Naive thymus-derived CD4-positive, alpha-beta T cell (primary cell): ENCODE measurements at regions not wholly inside any gene's neighbourhood (a gene's known extent, or its start where the extent isn't known, plus 50 kb on each side); places are given as distances from the start of the nearest gene placed in this dataset.

ENCODE experiments used
- ATAC-seq: fragments of 150-1000 bp; cut with Tn5 transposase; 2 replicates; pipeline ENCODE4 v1.10.0; 2021; ENCODE audit warnings: mild to moderate bottlenecking, moderate library complexity
- CTCF ChIA-PET: fragments of 350-600 bp; sonication (Branson Sonifier 250); formaldehyde crosslinking; loops from one replicate; lab custom pipeline; 2021; ENCODE audit warnings: antibody characterized with exemption; lab: Charles Lee
- POLR2A ChIA-PET: fragments of 350-600 bp; sonication (Branson Sonifier 250); formaldehyde crosslinking; loops from one replicate; lab custom pipeline; 2021; ENCODE audit warnings: antibody characterized with exemption, inconsistent platforms; lab: Charles Lee
- DNase-seq, 9 donors: peaks; one replicate each; pipeline versions ENCODE4 v3.0.0 to v3.0.0-alpha.2; 2020 to 2022; ENCODE audit warnings: mixed read lengths in 1 of 9
- H3K27ac ChIP-seq: one replicate; pipeline ENCODE4 v1.7.0; 2013; ENCODE audit warnings: mild to moderate bottlenecking, low read depth, low read length, moderate library complexity
- H3K27me3 ChIP-seq, 2 donors: one replicate each; pipeline ENCODE4 v1.7.0; 2013; ENCODE audit warnings: low read length in 2 of 2, mild to moderate bottlenecking in 2 of 2, moderate library complexity in 2 of 2; ENCODE audit not compliant: control insufficient read depth in 2 of 2, insufficient read depth in 2 of 2
- H3K36me3 ChIP-seq, 3 experiments: 1 replicate in 2 of 3; 2 replicates in 1 of 3; pipeline ENCODE4 v1.7.0; 2013; ENCODE audit warnings: low read length in 3 of 3, mild to moderate bottlenecking in 3 of 3, moderate library complexity in 1 of 3; ENCODE audit not compliant: insufficient read depth in 3 of 3, control insufficient read depth in 2 of 3
- H3K4me1 ChIP-seq, 2 donors: one replicate each; pipeline ENCODE4 v1.7.0; 2013; ENCODE audit warnings: low read length in 2 of 2, mild to moderate bottlenecking in 2 of 2, moderate library complexity in 1 of 2; ENCODE audit not compliant: control insufficient read depth in 2 of 2, insufficient read depth in 2 of 2
- H3K4me3 ChIP-seq: 2 replicates; pipeline ENCODE4 v1.7.0; 2013; ENCODE audit warnings: mild to moderate bottlenecking, low read length
- H3K9me3 ChIP-seq, 3 experiments: 1 replicate in 2 of 3; 2 replicates in 1 of 3; pipeline ENCODE4 v1.7.0; 2013; ENCODE audit warnings: low read length in 3 of 3; ENCODE audit not compliant: control insufficient read depth in 2 of 3
- H3K27ac Mint-ChIP-seq, 9 donors: one replicate each; pipeline ENCODE4 v1.8.0; 2020 to 2022; ENCODE audit warnings: mixed read lengths in 9 of 9, mild to moderate bottlenecking in 8 of 9, moderate library complexity in 5 of 9, inconsistent platforms in 2 of 9
- H3K27me3 Mint-ChIP-seq, 5 donors: one replicate each; pipeline ENCODE4 v1.8.0; 2021 to 2022; ENCODE audit warnings: mixed read lengths in 5 of 5, mild to moderate bottlenecking in 1 of 5
- H3K36me3 Mint-ChIP-seq, 5 donors: one replicate each; pipeline ENCODE4 v1.8.0; 2020 to 2022; ENCODE audit warnings: mixed read lengths in 5 of 5, mild to moderate bottlenecking in 3 of 5, inconsistent platforms in 1 of 5
- H3K4me1 Mint-ChIP-seq, 7 donors: one replicate each; pipeline ENCODE4 v1.8.0; 2020 to 2022; ENCODE audit warnings: mixed read lengths in 7 of 7, mild to moderate bottlenecking in 3 of 7, inconsistent platforms in 1 of 7
- H3K4me3 Mint-ChIP-seq, 10 donors: one replicate each; pipeline ENCODE4 v1.8.0; 2020 to 2022; ENCODE audit warnings: mild to moderate bottlenecking in 10 of 10, mixed read lengths in 10 of 10, moderate library complexity in 6 of 10, inconsistent platforms in 2 of 10
- H3K9me3 Mint-ChIP-seq, 11 donors: one replicate each; pipeline ENCODE4 v1.8.0; 2020 to 2022; ENCODE audit warnings: mixed read lengths in 11 of 11, mild to moderate bottlenecking in 4 of 11, inconsistent platforms in 1 of 11, moderate library complexity in 1 of 11
- intact Hi-C, 2 donors: fragments of 100-400 bp; cut with micrococcal nuclease; formaldehyde crosslinking; loops; one replicate each; pipeline ENCODE4 v1.15.1; 2023

GRCh38 chr3:28836199-28836598, 444.7 kb upstream of the RBMS3 start:
- ATAC-seq (no peak), DNase-seq (no peak)
- intact Hi-C loops = no loop called here
- H3K36me3 Mint-ChIP-seq = no peaks in the 10 kb centered on the region
- H3K4me3 ChIP-seq = no peak overlapping the region
- H3K4me1 ChIP-seq = no peaks in the 10 kb centered on the region
- peaks cover 0 to 8% (median 0%) of the 10 kb centered on the region in 11 donors for H3K9me3 Mint-ChIP-seq
- no peaks in the 10 kb centered on the region for H3K27me3 ChIP-seq
- H3K4me1 Mint-ChIP-seq = peaks cover 0 to 10% (median 0%) of the 10 kb centered on the region in 7 donors
- ChIA-PET CTCF (no interaction called here), POLR2A (no interaction called here)
- H3K27ac Mint-ChIP-seq = no peak overlapping the region
- H3K27me3 Mint-ChIP-seq = peaks cover 0 to 11% (median 0%) of the 10 kb centered on the region in 5 donors
- H3K36me3 ChIP-seq = no peaks in the 10 kb centered on the region
- no peaks in the 10 kb centered on the region for H3K9me3 ChIP-seq
- H3K4me3 Mint-ChIP-seq = no peak overlapping the region
- H3K27ac ChIP-seq = no peak overlapping the region

GRCh38 chr3:28840976-28841376, 439.9 kb upstream of the RBMS3 start:
- H3K27ac Mint-ChIP-seq = no peak overlapping the region
- DNase-seq (peak in 1 of 9 donors; percentile 22), ATAC-seq (no peak)
- H3K4me3 Mint-ChIP-seq = no peak overlapping the region
- intact Hi-C loops = no loop called here
- H3K36me3 Mint-ChIP-seq = no peaks in the 10 kb centered on the region
- peaks cover 0 to 6% (median 0%) of the 10 kb centered on the region in 5 donors for H3K27me3 Mint-ChIP-seq
- Histone ChIP-seq H3K4me3 (no peak overlapping the region), H3K9me3 (no peaks in the 10 kb centered on the region), H3K4me1 (no peaks in the 10 kb centered on the region), H3K27me3 (no peaks in the 10 kb centered on the region), H3K36me3 (no peaks in the 10 kb centered on the region), H3K27ac (no peak overlapping the region)
- H3K4me1 Mint-ChIP-seq = peaks cover 0 to 17% (median 0%) of the 10 kb centered on the region in 7 donors
- ChIA-PET POLR2A (no interaction called here), CTCF (no interaction called here)
- H3K9me3 Mint-ChIP-seq = peaks cover 0 to 4% (median 0%) of the 10 kb centered on the region in 11 donors

DNA sequence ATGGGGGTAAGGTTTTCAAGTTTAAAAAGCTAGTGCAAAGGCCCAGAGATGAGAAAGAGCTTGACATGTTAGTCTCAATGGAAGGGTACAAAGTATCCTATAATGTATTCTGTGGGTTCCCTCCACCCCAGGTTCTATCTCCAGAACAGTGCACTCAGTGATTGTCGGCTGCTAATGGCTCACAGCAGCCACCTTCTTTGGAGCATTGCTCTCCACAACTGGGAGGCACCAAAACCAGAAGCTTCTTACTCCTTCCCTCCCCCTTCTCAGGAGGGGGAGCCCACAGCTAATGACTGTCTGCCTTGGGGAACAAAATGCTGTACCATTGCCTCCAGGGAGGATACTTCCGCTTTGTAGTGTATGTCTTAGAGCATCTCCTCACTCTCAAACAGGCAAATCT, 439.4 kb upstream of the RBMS3 start:
- POLR2A ChIA-PET = no interaction called here
- DNase-seq (no peak), ATAC-seq (no peak)
- no peaks in the 10 kb centered on the region for H3K36me3 ChIP-seq
- H3K27me3 Mint-ChIP-seq = peaks cover 0 to 2% (median 0%) of the 10 kb centered on the region in 5 donors
- no peaks in the 10 kb centered on the region for H3K4me1 ChIP-seq
- H3K27ac Mint-ChIP-seq = no peak overlapping the region
- intact Hi-C loops = no loop called here
- CTCF ChIA-PET = no interaction called here
- H3K9me3 Mint-ChIP-seq = peaks cover 0 to 4% (median 0%) of the 10 kb centered on the region in 11 donors
- no peak overlapping the region for H3K27ac ChIP-seq
- no peak overlapping the region for H3K4me3 Mint-ChIP-seq
- H3K36me3 Mint-ChIP-seq = no peaks in the 10 kb centered on the region
- H3K4me1 Mint-ChIP-seq = peaks cover 0 to 16% (median 0%) of the 10 kb centered on the region in 7 donors
- no peaks in the 10 kb centered on the region for H3K9me3 ChIP-seq
- no peaks in the 10 kb centered on the region for H3K27me3 ChIP-seq
- no peak overlapping the region for H3K4me3 ChIP-seq

DNA sequence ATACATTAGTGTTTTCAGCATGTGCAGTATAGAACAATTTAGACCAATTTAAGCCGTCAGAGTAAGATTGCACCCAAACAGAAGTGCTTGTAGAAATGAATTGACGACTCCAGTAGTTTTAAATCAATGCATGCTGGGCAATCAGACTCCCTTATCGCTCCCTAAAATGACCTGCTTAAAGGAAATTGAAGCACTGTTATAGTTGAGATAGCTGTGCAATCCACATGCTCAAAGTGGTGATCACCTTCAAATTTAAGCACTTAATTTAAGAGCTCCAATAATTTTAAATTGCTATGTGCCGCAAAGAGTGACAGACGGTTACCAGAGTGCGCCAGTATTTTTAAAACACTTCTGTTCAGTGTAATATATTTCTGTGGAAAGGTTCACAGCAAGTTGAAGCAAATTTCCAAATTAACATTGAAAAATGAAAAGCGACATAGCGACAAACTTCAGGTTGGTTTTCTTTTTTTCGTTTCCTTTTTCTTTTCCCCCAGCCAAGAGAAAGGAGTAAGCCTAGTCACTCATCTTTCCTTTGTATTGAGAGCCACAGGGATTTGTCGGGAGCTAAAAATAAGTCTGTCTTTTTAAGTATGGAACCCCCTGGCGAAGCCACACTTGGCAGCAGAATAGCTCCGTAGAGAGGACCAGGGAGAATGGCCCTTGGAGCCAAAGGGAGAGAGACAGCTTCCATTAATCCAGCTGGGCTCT, 436.4 kb upstream of the RBMS3 start:
- Mint-ChIP-seq H3K36me3 (no peaks in the 10 kb centered on the region), H3K4me3 (no peak overlapping the region), H3K9me3 (peaks cover 0 to 4% (median 0%) of the 10 kb centered on the region in 11 donors), H3K4me1 (peaks cover 0 to 14% (median 0%) of the 10 kb centered on the region in 7 donors), H3K27me3 (peaks cover 0 to 3% (median 0%) of the 10 kb centered on the region in 5 donors), H3K27ac (no peak overlapping the region)
- ATAC-seq (no peak), DNase-seq (no peak)
- Histone ChIP-seq H3K4me3 (no peak overlapping the region), H3K27me3 (no peaks in the 10 kb centered on the region), H3K9me3 (no peaks in the 10 kb centered on the region), H3K4me1 (no peaks in the 10 kb centered on the region), H3K36me3 (no peaks in the 10 kb centered on the region), H3K27ac (no peak overlapping the region)
- ChIA-PET CTCF (no interaction called here), POLR2A (no interaction called here)
- intact Hi-C loops = no loop called here

DNA sequence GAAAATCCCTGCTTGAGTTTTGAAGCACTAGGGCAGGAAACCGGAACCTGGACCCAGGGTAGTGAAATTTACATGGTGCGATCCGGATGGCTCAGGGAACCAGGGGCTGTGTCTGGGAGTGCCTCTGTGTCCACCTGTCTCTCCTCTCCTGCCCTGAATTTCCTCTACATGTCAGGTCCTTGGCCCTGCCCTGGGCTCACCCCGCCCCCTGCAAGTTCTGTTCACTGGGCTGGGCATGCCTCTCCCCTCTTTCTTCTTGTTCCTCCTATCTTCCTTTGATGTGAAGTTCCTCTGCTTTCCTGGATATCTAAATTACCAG, 435.9 kb upstream of the RBMS3 start:
- Histone ChIP-seq H3K27ac (no peak overlapping the region), H3K4me3 (no peak overlapping the region), H3K36me3 (no peaks in the 10 kb centered on the region), H3K4me1 (no peaks in the 10 kb centered on the region), H3K9me3 (no peaks in the 10 kb centered on the region), H3K27me3 (no peaks in the 10 kb centered on the region)
- intact Hi-C loops = no loop called here
- Mint-ChIP-seq H3K27me3 (peaks cover 0 to 3% (median 0%) of the 10 kb centered on the region in 5 donors), H3K27ac (no peak overlapping the region), H3K4me3 (no peak overlapping the region), H3K9me3 (peaks cover 0 to 4% (median 0%) of the 10 kb centered on the region in 11 donors), H3K4me1 (peaks cover 0 to 14% (median 0%) of the 10 kb centered on the region in 7 donors), H3K36me3 (no peaks in the 10 kb centered on the region)
- ChIA-PET POLR2A (no interaction called here), CTCF (no interaction called here)
- ATAC-seq (no peak), DNase-seq (no peak)

GRCh38 chr3:28846971-28847478, 433.8 kb upstream of the RBMS3 start:
- CTCF ChIA-PET = no interaction called here
- ATAC-seq = no peak
- no peaks in the 10 kb centered on the region for H3K36me3 ChIP-seq
- Mint-ChIP-seq H3K4me1 (peaks cover 0 to 4% (median 0%) of the 10 kb centered on the region in 7 donors), H3K36me3 (no peaks in the 10 kb centered on the region), H3K4me3 (no peak overlapping the region), H3K9me3 (peaks cover 0 to 4% (median 0%) of the 10 kb centered on the region in 11 donors), H3K27ac (no peak overlapping the region), H3K27me3 (peaks cover 0 to 12% (median 0%) of the 10 kb centered on the region in 5 donors)
- DNase-seq = no peak
- no peak overlapping the region for H3K27ac ChIP-seq
- H3K9me3 ChIP-seq = no peaks in the 10 kb centered on the region
- H3K27me3 ChIP-seq = no peaks in the 10 kb centered on the region
- POLR2A ChIA-PET = no interaction called here
- no peak overlapping the region for H3K4me3 ChIP-seq
- intact Hi-C loops = no loop called here
- H3K4me1 ChIP-seq = no peaks in the 10 kb centered on the region

GRCh38 chr3:28847736-28848135, 433.1 kb upstream of the RBMS3 start:
- DNase-seq (no peak), ATAC-seq (no peak)
- ChIA-PET POLR2A (no interaction called here), CTCF (no interaction called here)
- Mint-ChIP-seq H3K27me3 (peaks cover 0 to 12% (median 0%) of the 10 kb centered on the region in 5 donors), H3K36me3 (no peaks in the 10 kb centered on the region), H3K4me1 (peaks cover 0 to 4% (median 0%) of the 10 kb centered on the region in 7 donors), H3K9me3 (peaks cover 0 to 4% (median 0%) of the 10 kb centered on the region in 11 donors), H3K4me3 (no peak overlapping the region), H3K27ac (no peak overlapping the region)
- no peak overlapping the region for H3K4me3 ChIP-seq
- H3K27me3 ChIP-seq = no peaks in the 10 kb centered on the region
- no peaks in the 10 kb centered on the region for H3K9me3 ChIP-seq
- no peaks in the 10 kb centered on the region for H3K36me3 ChIP-seq
- H3K4me1 ChIP-seq = no peaks in the 10 kb centered on the region
- H3K27ac ChIP-seq = no peak overlapping the region
- intact Hi-C loops = no loop called here
